Activated T-helper 2 cell treated with anti-CD3 and anti-CD28 coated beads, Interferon-gamma antibody, Interleukin-2, Interleukin-4, amounts not matched to agents 10 μg/mL and 5 μg/mL and 100 μg/mL, durations not matched to agents 14 hours and 24 hours and 36 hours (primary cell): ENCODE measurements at regions not wholly inside any gene's neighbourhood (a gene's known extent, or its start where the extent isn't known, plus 50 kb on each side); places are given as distances from the start of the nearest gene placed in this dataset.
"Not testable (repeated sequence)": the region's sequence is repeated elsewhere in the genome, so short reads cannot be mapped to it uniquely, and the experiment has no call there.

Experiments
- DNase-seq: peaks from one replicate; pipeline ENCODE4 v3.0.0; 2021; ENCODE audit warnings: low spot score
- H3K27ac Mint-ChIP-seq: one replicate; pipeline ENCODE4 v1.8.0; 2021; ENCODE audit warnings: mixed read lengths
- H3K27me3 Mint-ChIP-seq: one replicate; pipeline ENCODE4 v1.8.0; 2021; ENCODE audit warnings: low read depth, mixed read lengths
- H3K36me3 Mint-ChIP-seq: one replicate; pipeline ENCODE4 v1.8.0; 2021; ENCODE audit warnings: low read depth, mixed read lengths
- H3K4me1 Mint-ChIP-seq: one replicate; pipeline ENCODE4 v1.8.0; 2021; ENCODE audit warnings: low read depth, mixed read lengths
- H3K4me3 Mint-ChIP-seq: one replicate; pipeline ENCODE4 v1.8.0; 2021; ENCODE audit warnings: low read depth, mild to moderate bottlenecking, moderate library complexity, mixed read lengths
- H3K9me3 Mint-ChIP-seq: one replicate; pipeline ENCODE4 v1.8.0; 2021; ENCODE audit warnings: mixed read lengths
- intact Hi-C: fragments of 100-400 bp; cut with micrococcal nuclease; formaldehyde crosslinking; loops from one replicate; pipeline ENCODE4 v1.15.1; 2023

DNA sequence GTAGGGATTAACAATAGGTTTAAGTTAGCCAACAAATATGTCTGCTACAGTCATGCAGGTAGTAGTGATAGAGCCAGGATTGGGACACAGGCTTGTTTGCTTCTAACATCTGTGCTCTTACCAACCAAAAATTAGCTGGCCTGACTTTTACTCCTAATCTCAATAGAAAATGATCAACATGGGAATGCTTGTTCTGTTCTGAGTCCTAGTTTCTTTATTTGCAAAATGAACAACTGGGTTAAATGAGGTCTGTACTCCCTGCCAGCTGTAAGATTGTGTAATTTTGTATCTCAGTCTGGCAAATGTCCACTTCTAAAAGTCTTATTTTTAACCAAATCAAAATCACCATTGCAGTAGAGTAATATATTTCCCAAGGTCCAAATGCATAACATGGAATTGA, 216.8 kb downstream of the NMUR2 start:
- Mint-ChIP-seq H3K36me3 (no peaks in the 10 kb centered on the region), H3K27ac (no peak overlapping the region)

DNA sequence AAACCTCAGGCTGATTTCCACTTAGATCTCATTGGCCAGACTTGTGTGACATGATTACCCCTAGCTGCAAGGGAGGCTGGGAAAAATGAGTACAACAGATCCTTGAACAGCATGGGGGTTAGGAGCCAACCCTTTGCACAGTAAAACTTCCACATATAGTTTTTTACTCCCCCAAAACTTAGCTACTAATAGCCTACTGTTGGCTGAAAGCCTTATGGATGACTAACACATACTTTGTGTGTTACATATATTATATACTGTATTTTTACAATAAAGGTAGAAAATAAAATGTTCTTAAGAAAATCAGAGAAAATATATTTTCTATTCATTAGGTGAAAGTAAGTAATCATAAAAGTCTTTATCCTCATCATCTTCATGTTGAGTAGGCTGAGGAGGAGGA, 217.4 kb downstream of the NMUR2 start:
- Mint-ChIP-seq H3K27ac (no peak overlapping the region), H3K4me1 (no peaks in the 10 kb centered on the region), H3K9me3 (no peaks in the 10 kb centered on the region), H3K4me3 (no peak overlapping the region), H3K36me3 (no peaks in the 10 kb centered on the region), H3K27me3 (no peaks in the 10 kb centered on the region)
- intact Hi-C loops, result no loop called here
- DNase-seq, result no peak

More for the DNA sequence above, 216.8 kb downstream of the NMUR2 start:
- intact Hi-C loops, result no loop called here
- no peaks in the 10 kb centered on the region for H3K9me3 Mint-ChIP-seq
- no peak overlapping the region for H3K4me3 Mint-ChIP-seq
- no peak for DNase-seq
- no peaks in the 10 kb centered on the region for H3K27me3 Mint-ChIP-seq
- H3K4me1 Mint-ChIP-seq, result no peaks in the 10 kb centered on the region

DNA sequence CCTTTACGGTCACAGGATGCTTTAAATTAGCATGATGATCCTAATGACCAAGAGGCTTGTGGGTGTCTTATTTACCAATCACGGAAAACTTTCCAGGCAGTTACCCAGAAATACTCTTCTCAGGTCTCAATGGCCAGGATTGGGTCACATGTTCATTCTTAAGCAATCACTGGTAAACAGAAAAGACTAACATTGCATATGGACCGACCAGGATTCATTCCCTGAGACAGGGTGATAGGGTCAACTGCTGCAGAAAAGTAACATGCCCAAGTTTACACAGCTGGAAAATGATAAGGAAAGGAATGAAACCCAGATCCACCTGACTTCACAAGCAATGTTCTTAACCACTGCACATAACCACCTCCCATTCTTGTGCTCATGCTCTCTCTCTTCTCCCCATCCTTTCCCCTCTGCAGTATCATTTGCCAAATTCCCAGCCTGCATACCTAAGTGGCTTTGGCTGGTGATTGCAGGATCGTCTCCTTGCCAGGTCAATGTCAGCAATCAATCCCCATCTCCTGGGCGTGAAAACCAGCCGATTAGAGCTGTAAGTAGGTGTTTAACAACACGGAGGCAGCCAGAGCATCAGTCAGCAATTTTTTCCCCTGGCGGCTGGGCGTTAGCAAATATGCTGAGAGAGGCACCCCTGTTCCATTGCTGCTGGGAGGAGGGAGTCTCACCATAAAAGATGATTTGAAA, 219.4 kb downstream of the NMUR2 start:
- Mint-ChIP-seq H3K9me3 (peaks cover 2% of the 10 kb centered on the region), H3K27me3 (no peaks in the 10 kb centered on the region), H3K36me3 (no peaks in the 10 kb centered on the region), H3K4me1 (no peaks in the 10 kb centered on the region), H3K4me3 (no peak overlapping the region), H3K27ac (no peak overlapping the region)
- intact Hi-C loops, result no loop called here
- DNase-seq, result no peak

DNA sequence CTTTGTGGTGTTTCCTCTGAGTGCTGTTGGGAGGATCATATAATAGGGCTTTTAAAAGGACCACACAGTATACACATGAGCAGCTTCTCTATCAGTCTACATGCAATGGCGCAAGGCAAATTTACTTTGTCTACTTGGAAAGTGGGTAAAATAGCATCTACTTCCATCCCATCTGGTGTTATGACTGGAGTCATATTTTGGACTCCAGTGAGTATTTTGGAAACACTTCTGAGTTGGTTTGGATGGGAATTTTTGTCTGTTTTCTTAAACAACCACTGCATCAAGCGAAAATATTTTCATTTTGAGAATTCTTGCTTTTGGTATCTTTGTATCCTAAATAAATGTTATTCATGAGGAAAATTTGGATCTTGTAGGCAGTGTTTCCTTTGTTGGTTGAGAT, 220.8 kb downstream of the NMUR2 start:
- Mint-ChIP-seq H3K27me3 (no peaks in the 10 kb centered on the region), H3K4me3 (no peak overlapping the region), H3K27ac (no peak overlapping the region), H3K4me1 (no peaks in the 10 kb centered on the region), H3K36me3 (no peaks in the 10 kb centered on the region), H3K9me3 (peaks cover 4% of the 10 kb centered on the region)
- intact Hi-C loops, result no loop called here
- DNase-seq, result no peak

DNA sequence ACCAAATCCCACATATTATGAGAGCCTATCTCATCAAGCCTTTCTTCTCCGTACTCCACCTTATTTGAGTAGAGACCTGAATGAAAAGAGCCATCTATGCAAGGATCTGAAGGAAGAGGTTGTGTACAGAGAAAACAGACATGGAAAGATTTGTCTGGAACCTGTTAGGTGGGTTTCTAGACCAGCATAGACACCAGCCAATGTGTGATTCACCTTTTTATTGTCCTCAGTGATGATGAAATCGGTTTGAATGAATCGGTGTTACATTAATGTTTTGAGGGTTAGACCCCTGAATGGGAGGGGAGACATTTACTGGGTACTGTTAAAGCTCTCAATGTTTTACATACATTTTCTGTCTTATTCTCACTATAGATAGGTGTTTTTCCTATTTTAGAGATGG, 223.6 kb downstream of the NMUR2 start:
- no peak for DNase-seq
- H3K27me3 Mint-ChIP-seq, result no peaks in the 10 kb centered on the region
- no peaks in the 10 kb centered on the region for H3K36me3 Mint-ChIP-seq
- H3K4me3 Mint-ChIP-seq, result no peak overlapping the region
- no peak overlapping the region for H3K27ac Mint-ChIP-seq
- intact Hi-C loops, result no loop called here
- no peaks in the 10 kb centered on the region for H3K4me1 Mint-ChIP-seq
- H3K9me3 Mint-ChIP-seq, result peaks cover 4% of the 10 kb centered on the region

DNA sequence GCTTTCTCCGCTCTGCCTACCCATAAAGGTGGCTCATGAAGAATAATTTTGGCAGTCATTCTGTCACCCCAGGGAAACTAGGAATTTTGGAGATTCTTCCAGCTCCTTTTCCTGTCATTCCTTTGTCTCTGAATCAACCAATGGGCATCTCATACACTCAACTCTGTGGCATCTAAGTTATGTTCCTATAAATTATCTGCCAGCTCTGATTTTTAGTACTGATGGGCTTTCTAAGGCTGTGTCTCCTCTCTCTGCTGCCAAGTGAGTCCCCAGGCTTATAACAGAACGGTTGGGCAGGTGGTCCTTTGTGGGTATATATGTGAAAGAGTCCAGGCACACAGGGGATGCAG, 226.8 kb downstream of the NMUR2 start:
- Mint-ChIP-seq H3K4me3 (no peak overlapping the region), H3K27ac (no peak overlapping the region), H3K36me3 (no peaks in the 10 kb centered on the region), H3K27me3 (no peaks in the 10 kb centered on the region), H3K4me1 (no peaks in the 10 kb centered on the region), H3K9me3 (peaks cover 4% of the 10 kb centered on the region)
- intact Hi-C loops, result no loop called here
- DNase-seq, result no peak

DNA sequence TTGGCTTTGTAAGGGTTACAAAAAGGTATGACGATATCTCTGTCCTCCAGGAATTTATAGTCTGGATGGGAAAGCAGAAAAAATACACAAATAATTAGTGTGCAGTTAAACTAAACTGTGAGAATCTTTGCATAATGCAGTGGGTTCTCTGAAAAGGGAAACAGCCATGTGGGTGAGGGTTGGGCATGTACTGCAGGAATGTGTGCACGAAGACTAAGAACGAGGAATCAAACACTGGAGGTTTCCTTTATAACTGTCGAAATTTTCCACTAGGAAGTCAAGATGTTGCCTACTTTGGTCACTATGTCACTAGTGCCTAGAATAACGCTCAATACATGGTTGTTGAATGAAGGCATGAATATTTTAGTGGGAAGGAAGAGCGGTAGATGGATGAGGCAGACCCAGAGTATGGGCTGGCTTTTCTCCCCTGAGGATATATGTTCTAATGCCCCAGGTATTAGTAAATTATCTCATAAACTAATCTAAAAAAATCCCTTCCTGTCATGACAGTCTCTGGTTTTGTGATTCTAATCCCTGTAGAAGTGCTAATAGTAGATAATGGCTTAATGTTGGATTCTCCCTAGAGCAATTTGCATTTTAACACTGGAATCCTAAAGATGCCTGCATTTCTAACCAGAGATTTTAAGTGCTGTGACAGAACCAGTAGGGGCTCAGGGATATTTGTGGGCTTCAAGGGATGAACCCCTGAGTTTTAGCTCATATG, 227.3 kb downstream of the NMUR2 start:
- Mint-ChIP-seq H3K27ac (no peak overlapping the region), H3K9me3 (peaks cover 4% of the 10 kb centered on the region), H3K4me3 (no peak overlapping the region), H3K27me3 (no peaks in the 10 kb centered on the region), H3K4me1 (no peaks in the 10 kb centered on the region), H3K36me3 (no peaks in the 10 kb centered on the region)
- intact Hi-C loops, result no loop called here
- no peak for DNase-seq

DNA sequence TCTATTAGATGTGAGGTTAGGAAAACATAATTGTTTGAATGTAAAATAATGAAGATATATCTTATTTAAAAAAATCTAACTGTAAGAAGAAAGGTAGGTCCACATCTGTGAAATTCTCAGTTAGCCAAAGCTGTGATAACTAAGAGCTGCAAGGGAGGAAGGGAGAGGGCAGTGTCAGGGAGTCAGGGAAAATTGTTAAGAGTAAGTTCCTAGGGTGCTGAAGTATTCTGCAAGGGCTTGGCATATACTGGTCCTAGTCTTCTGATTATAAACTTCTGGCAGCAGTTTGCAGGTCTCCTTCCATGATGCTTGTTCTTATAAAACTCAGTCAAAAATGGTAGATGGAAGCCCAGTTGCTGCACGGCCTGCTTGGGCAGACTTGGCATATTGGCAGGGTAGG, 233.2 kb downstream of the NMUR2 start:
- Mint-ChIP-seq H3K36me3 (no peaks in the 10 kb centered on the region), H3K4me3 (no peak overlapping the region), H3K4me1 (no peaks in the 10 kb centered on the region), H3K27ac (no peak overlapping the region), H3K9me3 (no peaks in the 10 kb centered on the region), H3K27me3 (peaks cover 2% of the 10 kb centered on the region)
- DNase-seq, result no peak
- intact Hi-C loops, result no loop called here

DNA sequence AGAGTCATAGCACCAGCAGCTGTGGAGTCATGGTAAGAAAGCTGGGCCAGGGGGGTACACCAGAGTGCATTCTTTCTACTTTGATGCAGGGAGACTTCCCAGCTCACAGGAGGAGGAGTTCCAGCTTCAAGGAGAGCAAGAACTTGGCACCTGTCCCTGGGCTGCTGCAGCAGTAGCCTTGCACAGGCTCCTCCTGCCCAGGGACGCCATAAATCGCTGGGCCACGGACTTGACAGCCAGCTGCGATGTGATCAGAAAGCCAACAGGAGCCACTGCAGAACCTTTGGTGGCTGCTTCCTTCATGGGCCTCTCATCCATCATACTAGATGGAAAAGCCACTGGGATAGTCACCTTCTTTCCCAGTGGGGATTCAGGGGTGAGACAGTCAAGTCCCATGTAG, 234.7 kb downstream of the NMUR2 start:
- intact Hi-C loops, result no loop called here
- H3K4me3 Mint-ChIP-seq, result no peak overlapping the region
- no peak overlapping the region for H3K27ac Mint-ChIP-seq
- H3K4me1 Mint-ChIP-seq, result no peaks in the 10 kb centered on the region
- no peak for DNase-seq
- H3K36me3 Mint-ChIP-seq, result no peaks in the 10 kb centered on the region
- H3K9me3 Mint-ChIP-seq, result no peaks in the 10 kb centered on the region
- H3K27me3 Mint-ChIP-seq, result peaks cover 2% of the 10 kb centered on the region

DNA sequence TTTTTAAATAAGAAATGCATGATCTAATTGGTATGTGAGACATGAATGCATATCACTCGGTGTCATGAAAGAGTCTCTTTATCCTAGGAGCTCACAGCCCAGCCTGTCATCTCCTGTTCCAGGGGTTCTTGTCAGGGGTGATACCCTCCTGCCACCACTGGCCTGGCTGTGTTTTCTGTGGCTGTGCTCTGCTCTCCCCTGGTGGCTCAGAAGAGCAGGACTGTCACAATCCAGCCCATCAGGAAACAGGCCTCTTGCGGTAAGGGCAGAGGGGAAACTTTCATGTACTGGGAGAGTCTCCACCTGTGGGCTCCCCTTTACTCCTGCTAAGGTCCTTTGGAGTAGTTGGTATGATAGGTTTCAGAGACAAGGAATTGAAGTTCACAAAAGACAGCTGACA, 240.2 kb upstream of the GLRA1 start:
- no peak overlapping the region for H3K4me3 Mint-ChIP-seq
- no peak overlapping the region for H3K27ac Mint-ChIP-seq
- H3K36me3 Mint-ChIP-seq, result no peaks in the 10 kb centered on the region
- no peaks in the 10 kb centered on the region for H3K27me3 Mint-ChIP-seq
- H3K9me3 Mint-ChIP-seq, result no peaks in the 10 kb centered on the region
- intact Hi-C loops, result no loop called here
- H3K4me1 Mint-ChIP-seq, result no peaks in the 10 kb centered on the region
- no peak for DNase-seq

DNA sequence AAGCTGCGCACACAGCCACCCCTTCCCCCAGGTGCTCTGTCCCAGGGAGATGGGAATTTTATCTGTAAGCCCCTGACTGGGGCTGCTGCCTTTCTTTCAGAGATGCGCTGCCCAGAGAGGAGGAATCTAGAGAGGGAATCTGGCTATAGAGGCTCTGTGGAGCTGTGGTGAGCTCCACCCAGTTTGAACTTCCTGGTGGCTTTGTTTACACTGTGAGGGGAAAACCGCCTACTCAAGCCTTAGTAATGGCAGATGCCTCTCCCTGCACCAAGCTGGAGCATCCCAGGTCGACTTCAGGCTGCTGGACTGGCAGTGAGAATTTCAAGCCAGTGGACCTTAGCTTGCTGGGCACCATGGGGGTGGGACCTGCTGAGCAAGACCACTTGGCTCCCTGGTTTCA, 235.2 kb upstream of the GLRA1 start:
- H3K27me3 Mint-ChIP-seq, H3K4me3 Mint-ChIP-seq, DNase-seq, H3K9me3 Mint-ChIP-seq, H3K27ac Mint-ChIP-seq, H3K4me1 Mint-ChIP-seq, H3K36me3 Mint-ChIP-seq, intact Hi-C loops: not testable (repeated sequence)

DNA sequence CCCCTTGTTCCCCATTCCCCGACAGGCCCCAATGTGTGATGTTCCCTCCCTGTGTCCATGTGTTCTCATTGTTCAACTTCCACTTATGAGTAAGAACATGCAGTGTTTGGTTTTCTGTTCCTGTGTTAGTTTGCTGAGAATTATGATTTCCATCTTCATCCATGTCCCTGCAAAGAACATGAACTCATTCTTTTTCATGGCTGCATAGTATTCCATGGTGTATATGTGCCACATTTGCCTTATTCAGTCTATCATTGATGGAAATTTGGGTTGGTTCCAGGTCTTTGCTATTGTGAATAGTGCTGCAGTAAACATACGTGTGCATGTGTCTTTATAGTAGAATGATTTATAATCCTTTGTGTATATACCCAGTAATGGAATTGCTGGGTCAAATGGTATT, 229.8 kb upstream of the GLRA1 start:
- intact Hi-C loops, H3K4me1 Mint-ChIP-seq, H3K4me3 Mint-ChIP-seq, DNase-seq, H3K27me3 Mint-ChIP-seq, H3K36me3 Mint-ChIP-seq, H3K27ac Mint-ChIP-seq, H3K9me3 Mint-ChIP-seq: not testable (repeated sequence)

DNA sequence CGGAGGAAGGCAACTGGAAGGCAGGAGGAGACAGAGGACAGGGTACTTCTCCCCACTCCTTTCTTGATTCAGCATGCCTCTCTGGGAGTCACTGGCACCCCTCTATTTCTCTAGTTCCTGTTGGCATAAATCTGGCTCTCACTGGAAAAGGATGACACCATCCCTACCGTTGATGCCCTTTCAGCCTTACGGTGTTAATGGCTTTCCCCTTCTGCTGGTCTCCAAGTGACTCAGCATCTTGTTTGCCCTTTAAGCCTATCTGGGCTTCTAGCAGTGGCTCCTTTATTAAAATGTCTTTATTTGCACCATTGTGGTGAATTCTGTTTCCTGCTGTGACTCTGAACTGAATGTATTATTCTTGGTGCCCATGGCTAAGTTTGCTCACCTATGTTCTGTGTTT, 227.3 kb upstream of the GLRA1 start:
- Mint-ChIP-seq H3K9me3 (no peaks in the 10 kb centered on the region), H3K27ac (no peak overlapping the region), H3K4me1 (no peaks in the 10 kb centered on the region), H3K4me3 (no peak overlapping the region), H3K36me3 (no peaks in the 10 kb centered on the region), H3K27me3 (no peaks in the 10 kb centered on the region)
- no peak for DNase-seq
- intact Hi-C loops, result no loop called here
